BJ (cell line): ENCODE measurements at regions not wholly inside any gene's neighbourhood (a gene's known extent, or its start where the extent isn't known, plus 50 kb on each side); places are given as distances from the start of the nearest gene placed in this dataset.

Experiments
- CTCF ChIA-PET: fragments of 350-600 bp; formaldehyde crosslinking; extraction: SDS; loops from one replicate; lab custom pipeline; 2021; ENCODE audit warnings: antibody characterized with exemption, inconsistent platforms; lab: Yijun Ruan, JAX
- POLR2A ChIA-PET: fragments of 300-600 bp; sonication (Branson Sonifier 250); formaldehyde crosslinking; extraction: SDS; loops from one replicate; lab custom pipeline; 2021; ENCODE audit warnings: antibody characterized with exemption; lab: Charles Lee
- DNase-seq: peaks from one replicate; pipeline ENCODE4 v3.0.0-alpha.2; 2011; ENCODE audit warnings: low read depth
- H3K27me3 ChIP-seq: 2 replicates; pipeline ENCODE4 v1.6.0; 2011; ENCODE audit warnings: low read length; ENCODE audit not compliant: control insufficient read depth, insufficient read depth
- H3K36me3 ChIP-seq: 2 replicates; pipeline ENCODE4 v1.5.1; 2011; ENCODE audit warnings: low read length; ENCODE audit not compliant: control insufficient read depth, insufficient read depth
- H3K4me3 ChIP-seq: 2 replicates; pipeline ENCODE4 v1.5.1; 2011; ENCODE audit warnings: low read depth, mild to moderate bottlenecking, control low read depth, low read length
- TF ChIP-seq, protein P1 (sequence below): IDR thresholded peaks from 2 replicates; pipeline ENCODE4 v1.5.1; 2011; ENCODE audit warnings: low read depth, mild to moderate bottlenecking, control low read depth, inconsistent platforms, low read length, moderate library complexity; ENCODE audit not compliant: insufficient read depth

DNA sequence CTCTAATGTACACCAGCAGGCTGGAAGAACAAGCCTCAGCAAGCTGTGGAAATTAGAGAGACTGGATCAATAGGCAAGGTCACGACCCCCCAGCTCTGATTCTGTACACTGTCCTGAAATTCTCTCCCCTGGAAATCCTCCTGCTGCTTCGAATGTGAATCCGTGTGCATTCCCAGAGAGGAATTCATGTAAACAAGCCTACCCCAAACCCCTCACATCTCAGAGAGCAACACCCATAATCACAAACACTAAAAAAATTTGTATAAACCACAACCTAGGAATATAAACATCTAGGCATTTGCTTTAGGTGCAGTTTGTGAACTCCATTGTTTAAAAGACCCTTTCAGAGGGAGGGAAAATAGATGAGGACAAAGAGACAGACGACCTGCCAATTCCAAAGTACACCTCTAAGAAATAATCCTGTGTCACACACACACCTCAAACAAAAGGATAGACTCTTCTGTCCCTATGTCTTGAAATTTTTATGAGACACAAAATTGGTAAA is 325.2 kb downstream of the WDR72 start:
- CTCF ChIA-PET: no interaction called here
- TF ChIP-seq, protein P1, sequence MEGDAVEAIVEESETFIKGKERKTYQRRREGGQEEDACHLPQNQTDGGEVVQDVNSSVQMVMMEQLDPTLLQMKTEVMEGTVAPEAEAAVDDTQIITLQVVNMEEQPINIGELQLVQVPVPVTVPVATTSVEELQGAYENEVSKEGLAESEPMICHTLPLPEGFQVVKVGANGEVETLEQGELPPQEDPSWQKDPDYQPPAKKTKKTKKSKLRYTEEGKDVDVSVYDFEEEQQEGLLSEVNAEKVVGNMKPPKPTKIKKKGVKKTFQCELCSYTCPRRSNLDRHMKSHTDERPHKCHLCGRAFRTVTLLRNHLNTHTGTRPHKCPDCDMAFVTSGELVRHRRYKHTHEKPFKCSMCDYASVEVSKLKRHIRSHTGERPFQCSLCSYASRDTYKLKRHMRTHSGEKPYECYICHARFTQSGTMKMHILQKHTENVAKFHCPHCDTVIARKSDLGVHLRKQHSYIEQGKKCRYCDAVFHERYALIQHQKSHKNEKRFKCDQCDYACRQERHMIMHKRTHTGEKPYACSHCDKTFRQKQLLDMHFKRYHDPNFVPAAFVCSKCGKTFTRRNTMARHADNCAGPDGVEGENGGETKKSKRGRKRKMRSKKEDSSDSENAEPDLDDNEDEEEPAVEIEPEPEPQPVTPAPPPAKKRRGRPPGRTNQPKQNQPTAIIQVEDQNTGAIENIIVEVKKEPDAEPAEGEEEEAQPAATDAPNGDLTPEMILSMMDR: no peak
- POLR2A ChIA-PET: no interaction called here
- Histone ChIP-seq H3K36me3 (no peaks in the 10 kb centered on the region), H3K4me3 (no peak overlapping the region), H3K27me3 (no peaks in the 10 kb centered on the region)
- DNase-seq: no peak

DNA sequence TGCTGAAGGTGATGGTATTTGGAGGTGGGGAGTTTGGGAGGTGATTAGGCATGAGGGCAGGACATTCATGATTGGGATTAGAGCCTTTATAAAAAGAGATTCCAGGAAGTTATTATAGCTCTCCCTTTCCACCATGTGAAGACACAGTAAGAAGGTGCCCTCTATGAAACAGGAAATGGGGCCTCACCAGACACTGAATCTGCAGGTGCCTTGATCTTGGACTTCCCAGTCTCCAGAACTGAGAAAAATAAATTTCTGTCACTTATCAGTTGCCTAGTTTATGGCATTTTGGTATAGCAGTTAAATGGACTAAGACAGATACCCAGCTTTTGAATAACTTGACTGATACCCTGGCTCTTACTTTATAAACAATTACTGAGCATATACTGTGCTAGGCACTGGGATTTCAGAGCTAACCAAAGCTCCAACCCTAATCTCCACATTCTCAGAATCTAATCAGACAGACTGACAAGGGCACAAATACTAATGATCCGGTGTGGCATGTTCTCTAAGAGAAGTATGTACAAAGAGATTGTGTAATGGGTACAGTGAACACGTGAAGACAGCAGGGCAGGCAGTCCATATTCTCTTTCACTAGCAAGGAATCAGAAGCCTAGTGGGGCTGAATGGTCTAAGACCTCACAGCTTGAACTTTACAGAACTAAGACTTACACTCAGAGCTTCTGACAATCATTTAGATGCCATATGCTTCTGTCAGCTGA is 343.1 kb downstream of the WDR72 start:
- no peak overlapping the region for H3K4me3 ChIP-seq
- TF ChIP-seq, protein P1: no peak
- H3K27me3 ChIP-seq: no peaks in the 10 kb centered on the region
- no peak for DNase-seq
- no peaks in the 10 kb centered on the region for H3K36me3 ChIP-seq
- ChIA-PET CTCF (no interaction called here), POLR2A (no interaction called here)

DNA sequence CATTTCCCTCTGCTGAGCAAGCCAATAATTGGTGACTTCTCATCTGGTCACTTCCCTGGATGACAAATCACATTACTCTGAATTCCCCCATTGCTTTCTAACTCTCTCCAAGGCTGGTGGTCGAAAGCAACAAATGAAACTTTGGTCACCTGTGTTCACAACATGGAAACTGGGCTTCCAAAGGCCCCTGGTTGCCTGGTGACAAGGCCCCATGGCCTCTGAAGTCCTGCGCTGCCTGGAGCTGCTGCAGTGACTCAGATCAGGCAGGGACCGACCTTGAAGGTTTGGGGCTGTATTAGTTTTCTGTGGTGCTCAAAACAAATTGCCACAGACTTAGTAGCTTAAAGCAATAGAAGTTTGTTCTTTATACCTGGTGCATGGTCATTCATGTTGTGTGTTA is 345.3 kb downstream of the WDR72 start:
- ChIA-PET CTCF (no interaction called here), POLR2A (no interaction called here)
- TF ChIP-seq, protein P1: no peak
- no peak for DNase-seq
- H3K4me3 ChIP-seq: no peak overlapping the region
- H3K27me3 ChIP-seq: no peaks in the 10 kb centered on the region
- no peaks in the 10 kb centered on the region for H3K36me3 ChIP-seq

DNA sequence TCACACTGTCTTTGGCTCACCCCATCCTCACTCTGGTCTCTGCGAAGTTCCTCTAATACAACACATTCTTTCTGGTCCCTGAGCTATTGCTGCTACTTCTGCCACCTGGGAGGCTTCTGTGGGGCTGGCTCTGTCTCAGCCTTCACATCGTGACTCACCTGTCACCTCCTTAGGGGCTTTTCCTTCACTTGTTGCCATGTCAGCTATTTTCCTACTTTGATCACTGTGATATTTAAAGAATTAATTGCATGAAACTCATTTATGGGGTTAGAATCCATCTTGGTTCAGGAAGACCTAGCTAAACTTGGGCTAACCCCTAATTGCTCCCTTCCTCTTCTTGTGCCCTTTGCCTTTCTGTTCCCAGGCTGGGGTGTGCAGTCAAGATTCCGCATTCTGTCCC is 346.9 kb downstream of the WDR72 start:
- H3K36me3 ChIP-seq: no peaks in the 10 kb centered on the region
- no peak overlapping the region for H3K4me3 ChIP-seq
- POLR2A ChIA-PET: no interaction called here
- TF ChIP-seq, protein P1: no peak
- CTCF ChIA-PET: no interaction called here
- DNase-seq: no peak
- no peaks in the 10 kb centered on the region for H3K27me3 ChIP-seq

DNA sequence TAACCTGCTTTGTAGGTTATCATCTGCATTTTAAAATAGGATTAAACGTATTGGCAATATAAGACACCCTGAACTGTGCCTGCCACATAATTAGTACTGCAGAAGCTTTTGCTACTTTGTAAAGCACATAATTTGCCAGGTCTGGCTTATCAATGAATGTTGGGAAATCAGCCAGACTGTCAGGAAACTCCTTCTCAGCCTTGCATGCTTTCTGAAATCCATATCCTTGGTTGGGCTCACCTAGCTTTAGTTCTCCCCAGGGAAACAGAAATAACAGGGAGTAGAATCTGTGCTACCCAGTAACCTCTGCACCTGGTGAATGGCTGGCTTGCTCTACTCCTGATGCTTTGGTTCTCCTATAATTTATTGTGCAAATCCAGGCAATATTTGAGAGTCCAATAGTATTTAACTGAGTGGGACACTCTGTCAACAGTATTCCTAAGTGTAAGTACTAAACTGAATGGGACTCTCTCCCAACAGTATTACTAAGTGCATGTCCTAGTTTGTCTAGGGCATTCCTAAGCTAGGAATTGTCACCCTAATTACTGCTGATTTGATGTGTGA is 354.5 kb downstream of the WDR72 start:
- CTCF ChIA-PET: interaction anchor here (0.6 kb wide), 1 partner anchor 745 kb away, joined by 3 read pairs; no protein-coding TSS in a partner anchor
- H3K36me3 ChIP-seq: no peaks in the 10 kb centered on the region
- DNase-seq: no peak
- TF ChIP-seq, protein P1: no peak
- H3K4me3 ChIP-seq: no peak overlapping the region
- H3K27me3 ChIP-seq: no peaks in the 10 kb centered on the region
- POLR2A ChIA-PET: no interaction called here
